ENCODE measurements at regions not wholly inside any gene's neighbourhood (a gene's known extent, or its start where the extent isn't known, plus 50 kb on each side); places are given as distances from the start of the nearest gene placed in this dataset.
A peak's percentile ranks its signal among the peaks of the same experiment; 100 is the strongest.

GRCh38 chr5:16372493-16372892 is 93.1 kb downstream of the ZNF622 start:
- no peak overlapping the region for H3K4me2 ChIP-seq (ENCODE audit: low read depth, low read length)
- WGBS (ENCODE audit: low lambda C conversion rate), result 0% methylated on average over 4 of the region's 4 CpGs
- no peak for FAIRE-seq
- peak; percentile 23; the same call in 1 of the 2 replicates for TF ChIP-seq ZNF629 (CRISPR knock-in tag; conservative IDR thresholded peaks at IDR 0.05)
- no peak for TF ChIP-seq SIN3A (IDR thresholded peaks at IDR 0.05; ENCODE audit: borderline replicate concordance, low read depth, low read length)
- H3K79me2 ChIP-seq (ENCODE audit: insufficient read depth, low read length), result no peaks in the 10 kb centered on the region
- H3K27ac ChIP-seq (ENCODE audit: extremely low read length, insufficient read depth, low read length), result no peak overlapping the region
- H3K9me3 ChIP-seq (ENCODE audit: low read length), result no peaks in the 10 kb centered on the region
- no peak for DNase-seq (ENCODE audit: low spot score)
- H3K4me1 ChIP-seq (ENCODE audit: insufficient read depth, low read length), result no peaks in the 10 kb centered on the region
- ChIA-PET CTCF (ENCODE audit: low intra/inter-chr PET ratio, low total read pairs) (no interaction called here), POLR2A (no interaction called here)
- no peak for ATAC-seq
- no peaks in the 10 kb centered on the region for H3K36me3 ChIP-seq (replicated peaks in 1 of 2; ENCODE audit: control insufficient read depth in 1 of 2, insufficient read depth in 2 of 2, low read length in 2 of 2)
- in situ Hi-C loops (cut with HindIII; ENCODE audit: extremely low pct_ligation_motif_present, low pct_unique_long_range_greater_than_20kb) (no loop called here), intact Hi-C loops (cut with micrococcal nuclease; ENCODE audit: unreplicated experiment) (no loop called here)
- H4K20me1 ChIP-seq (ENCODE audit: insufficient read depth, low read length), result no peaks in the 10 kb centered on the region
- no peak overlapping the region for H3K4me3 ChIP-seq (replicated peaks in 1 of 3; ENCODE audit: insufficient read depth in 1 of 3, low read depth in 2 of 3, low read length in 3 of 3)
- BruUV-seq (replicated peaks), result no TSS peak
- H2AFZ ChIP-seq (ENCODE audit: low read length), result no peak overlapping the region
- no peaks in the 10 kb centered on the region for H3K27me3 ChIP-seq (ENCODE audit: control insufficient read depth in 1 of 2, insufficient read depth in 2 of 2, low read length in 2 of 2)
- H3K9ac ChIP-seq (ENCODE audit: insufficient read depth, low read depth, low read length), result no peak overlapping the region

GRCh38 chr5:16366491-16366890 is 99.1 kb downstream of the ZNF622 start:
- BruUV-seq (replicated peaks), result no TSS peak
- Histone ChIP-seq H3K27ac (ENCODE audit: extremely low read length, insufficient read depth, low read length) (no peak overlapping the region), H3K9ac (ENCODE audit: insufficient read depth, low read depth, low read length) (no peak overlapping the region), H3K79me2 (ENCODE audit: insufficient read depth, low read length) (no peaks in the 10 kb centered on the region), H3K9me3 (ENCODE audit: low read length) (no peaks in the 10 kb centered on the region), H3K36me3 (replicated peaks in 1 of 2; ENCODE audit: control insufficient read depth in 1 of 2, insufficient read depth in 2 of 2, low read length in 2 of 2) (no peaks in the 10 kb centered on the region), H3K4me3 (replicated peaks in 1 of 3; ENCODE audit: insufficient read depth in 1 of 3, low read depth in 2 of 3, low read length in 3 of 3) (no peak overlapping the region), H4K20me1 (ENCODE audit: insufficient read depth, low read length) (no peaks in the 10 kb centered on the region), H3K4me2 (ENCODE audit: low read depth, low read length) (no peak overlapping the region), H3K4me1 (ENCODE audit: insufficient read depth, low read length) (no peaks in the 10 kb centered on the region), H3K27me3 (ENCODE audit: control insufficient read depth in 1 of 2, insufficient read depth in 2 of 2, low read length in 2 of 2) (no peaks in the 10 kb centered on the region), H2AFZ (ENCODE audit: low read length) (no peak overlapping the region)
- no peak for TF ChIP-seq ZNF576 (CRISPR knock-in tag; IDR thresholded peaks at IDR 0.05)
- TF ChIP-seq IRF9 (CRISPR knock-in tag; IDR thresholded peaks at IDR 0.05; ENCODE audit: borderline replicate concordance), result no peak
- no peak for TF ChIP-seq THAP11 (CRISPR knock-in tag; IDR thresholded peaks at IDR 0.05)
- TF ChIP-seq ELK4 (CRISPR knock-in tag; IDR thresholded peaks at IDR 0.05; ENCODE audit: borderline replicate concordance), result no peak
- TF ChIP-seq FOSL2 (CRISPR knock-in tag; IDR thresholded peaks at IDR 0.05), result no peak
- TF ChIP-seq U2AF1 (optimal IDR thresholded peaks at IDR 0.05; ENCODE audit: low read depth, low read length), result no peak
- no peak for TF ChIP-seq REPIN1 (CRISPR knock-in tag; IDR thresholded peaks at IDR 0.05; ENCODE audit: borderline replicate concordance, low read depth)
- no peak for TF ChIP-seq MIER2 (CRISPR knock-in tag; IDR thresholded peaks at IDR 0.05)
- no peak for TF ChIP-seq NPAS2 (CRISPR knock-in tag; IDR thresholded peaks at IDR 0.05; ENCODE audit: borderline replicate concordance)
- no peak for TF ChIP-seq ZNF879 (CRISPR knock-in tag; IDR thresholded peaks at IDR 0.05)
- in situ Hi-C loops (cut with HindIII; ENCODE audit: extremely low pct_ligation_motif_present, low pct_unique_long_range_greater_than_20kb), result no loop called here
- POLR2A ChIA-PET, result no interaction called here
- intact Hi-C loops (cut with micrococcal nuclease; ENCODE audit: unreplicated experiment), result no loop called here
- 0% methylated on average over 2 of the region's 2 CpGs for WGBS (ENCODE audit: low lambda C conversion rate)
- DNase-seq (ENCODE audit: low spot score), result no peak
- FAIRE-seq, result no peak
- ATAC-seq, result no peak
- CTCF ChIA-PET (ENCODE audit: low intra/inter-chr PET ratio, low total read pairs), result no interaction called here
